SK-N-SH (cell line): ENCODE measurements at regions not wholly inside any gene's neighbourhood (a gene's known extent, or its start where the extent isn't known, plus 50 kb on each side); places are given as distances from the start of the nearest gene placed in this dataset.

Experiments
- CTCF ChIA-PET: fragments of 300-600, 350-600 bp; formaldehyde crosslinking; extraction: SDS; loops from one replicate; lab custom pipeline; 2021; lab: Yijun Ruan, JAX
- POLR2A ChIA-PET: fragments of 350-600 bp; sonication (Branson Sonifier 250); formaldehyde crosslinking; extraction: SDS; loops from one replicate; lab custom pipeline; 2020; ENCODE audit warnings: antibody characterized with exemption, inconsistent platforms; lab: Yijun Ruan, JAX
- DNase-seq: peaks from one replicate; pipeline ENCODE4 v3.0.0; 2012
- H2AFZ ChIP-seq: fragments of 200-600 bp; sonication (generic); 2 replicates; pipeline ENCODE4 v1.8.1; 2016; ENCODE audit warnings: antibody characterized with exemption, mild to moderate bottlenecking, low read depth
- H3F3A ChIP-seq: fragments of 200-600 bp; sonication (generic); replicated peaks from 2 replicates; pipeline ENCODE3; 2016; ENCODE audit warnings: antibody characterized with exemption, mild to moderate bottlenecking; ENCODE audit not compliant: insufficient read depth
- H3K27ac ChIP-seq, 2 experiments: fragments of 200-500 bp in 1 of 2; fragments of 200-600 bp in 1 of 2; sonication (Bioruptor generic) in 1 of 2; sonication (generic), shearing (Covaris generic) in 1 of 2; 2 replicates each; pipeline versions ENCODE4 v1.5.1 to v1.6.1; 2014 to 2016; ENCODE audit warnings: low read depth in 2 of 2, inconsistent platforms in 1 of 2, low read length in 1 of 2, mild to moderate bottlenecking in 1 of 2, mixed read lengths in 1 of 2
- H3K27me3 ChIP-seq: fragments of 200-600 bp; sonication (generic), shearing (Covaris generic); 2 replicates; pipeline ENCODE4 v1.6.1; 2016; ENCODE audit warnings: mixed run types; ENCODE audit not compliant: insufficient read depth
- H3K36me3 ChIP-seq, 2 experiments: fragments of 200-500 bp in 1 of 2; fragments of 200-600 bp in 1 of 2; sonication (Bioruptor generic) in 1 of 2; sonication (generic) in 1 of 2; replicated peaks in 1 of 2; 2 replicates each; pipeline versions ENCODE3 to v1.5.1; 2014 to 2016; ENCODE audit warnings: low read length in 1 of 2, mild to moderate bottlenecking in 1 of 2; ENCODE audit not compliant: insufficient read depth in 2 of 2, control insufficient read depth in 1 of 2
- H3K4me1 ChIP-seq, 2 experiments: fragments of 200-500 bp in 1 of 2; fragments of 200-600 bp in 1 of 2; sonication (Bioruptor generic) in 1 of 2; sonication (generic), shearing (Covaris generic) in 1 of 2; 2 replicates each; pipeline versions ENCODE4 v1.5.1 to v1.6.1; 2014 to 2016; ENCODE audit warnings: low read depth in 1 of 2, low read length in 1 of 2, mixed run types in 1 of 2; ENCODE audit not compliant: insufficient read depth in 2 of 2, control insufficient read depth in 1 of 2
- H3K4me2 ChIP-seq: fragments of 200-600 bp; sonication (generic), shearing (Covaris generic); 2 replicates; pipeline ENCODE4 v1.6.1; 2017; ENCODE audit warnings: mixed run types
- H3K4me3 ChIP-seq, 2 experiments: fragments of 200-500 bp in 1 of 2; fragments of 200-600 bp in 1 of 2; sonication (Bioruptor generic) in 1 of 2; sonication (generic), shearing (Covaris generic) in 1 of 2; 2 replicates each; pipeline versions ENCODE4 v1.5.1 to v1.8.1; 2014 to 2016; ENCODE audit warnings: low read depth in 2 of 2, inconsistent platforms in 1 of 2, low read length in 1 of 2, mild to moderate bottlenecking in 1 of 2, mixed read lengths in 1 of 2, moderate library complexity in 1 of 2
- H3K79me2 ChIP-seq: fragments of 200-600 bp; sonication (generic); 2 replicates; pipeline ENCODE4 v1.8.1; 2017; ENCODE audit warnings: mild to moderate bottlenecking; ENCODE audit not compliant: insufficient read depth
- H3K9ac ChIP-seq: fragments of 200-600 bp; sonication (generic); 2 replicates; pipeline ENCODE4 v1.6.1; 2017; ENCODE audit warnings: mixed run types
- H3K9me2 ChIP-seq: fragments of 200-600 bp; sonication (generic); 2 replicates; pipeline ENCODE4 v1.6.1; 2017; ENCODE audit warnings: mixed run types
- H3K9me3 ChIP-seq: fragments of 200-600 bp; sonication (generic); 2 replicates; pipeline ENCODE4 v1.6.1; 2017; ENCODE audit warnings: mixed run types, mild to moderate bottlenecking, moderate library complexity
- H4K20me1 ChIP-seq: fragments of 200-600 bp; sonication (generic); 2 replicates; pipeline ENCODE4 v1.6.1; 2017; ENCODE audit warnings: mild to moderate bottlenecking, mixed run types; ENCODE audit not compliant: insufficient read depth
- CHD2 ChIP-seq: fragments of 150-350 bp; IDR thresholded peaks from 2 replicates; pipeline ENCODE4 v1.6.1; 2018; ENCODE audit warnings: low read length; ENCODE audit not compliant: partially characterized antibody
- CTCF ChIP-seq: fragments of 200-600 bp; sonication (generic); IDR thresholded peaks from 2 replicates; pipeline ENCODE4 v1.6.1; 2017; ENCODE audit warnings: antibody characterized with exemption, mild to moderate bottlenecking, moderate library complexity
- ELF1 ChIP-seq: IDR thresholded peaks from 2 replicates; pipeline ENCODE4 v1.4.0; 2012
- EZH2phosphoT487 ChIP-seq: fragments of 200-600 bp; sonication (generic); IDR thresholded peaks from 2 replicates; pipeline ENCODE4 v1.6.1; 2017; ENCODE audit warnings: low read depth, mixed run types, mild to moderate bottlenecking, antibody characterized with exemption, moderate library complexity, borderline replicate concordance
- GATA2 ChIP-seq: sonication (generic); formaldehyde crosslinking; IDR thresholded peaks from 2 replicates; pipeline ENCODE4 v1.5.0; 2020; ENCODE audit warnings: mild to moderate bottlenecking, missing genetic modification reagents
- IRF3 ChIP-seq: fragments of 150-350 bp; IDR thresholded peaks from 2 replicates; pipeline ENCODE4 v1.6.1; 2016; ENCODE audit warnings: mild to moderate bottlenecking, low read depth, low read length
- JUND ChIP-seq: IDR thresholded peaks from 2 replicates; pipeline ENCODE4 v1.4.0; 2012
- MAX ChIP-seq: IDR thresholded peaks from 2 replicates; pipeline ENCODE4 v1.4.0; 2012; ENCODE audit warnings: low read depth
- MEF2A ChIP-seq: IDR thresholded peaks from 2 replicates; pipeline ENCODE4 v1.4.0; 2012; ENCODE audit warnings: low read depth, borderline replicate concordance
- MXI1 ChIP-seq: IDR thresholded peaks from 2 replicates; pipeline ENCODE4 v1.6.1; 2012; ENCODE audit warnings: mild to moderate bottlenecking, low read depth, low read length, improper control_type of control experiment
- NRF1 ChIP-seq: IDR thresholded peaks from 2 replicates; pipeline ENCODE4 v1.6.1; 2012; ENCODE audit warnings: low read depth, mild to moderate bottlenecking, low read length
- PBX3 ChIP-seq: IDR thresholded peaks from 2 replicates; pipeline ENCODE4; 2012
- RAD21 ChIP-seq: IDR thresholded peaks from 2 replicates; pipeline ENCODE4 v1.6.1; 2012; ENCODE audit warnings: mild to moderate bottlenecking, low read length
- REST ChIP-seq: IDR thresholded peaks from 2 replicates; pipeline ENCODE4 v1.6.1; 2012; ENCODE audit warnings: mild to moderate bottlenecking, low read depth, low read length, moderate library complexity
- SMC3 ChIP-seq: IDR thresholded peaks from 2 replicates; pipeline ENCODE4 v1.6.1; 2012; ENCODE audit warnings: low read depth, low read length, improper control_type of control experiment
- TAF1 ChIP-seq: IDR thresholded peaks from 2 replicates; pipeline ENCODE4 v1.6.1; 2012; ENCODE audit warnings: low read depth, mild to moderate bottlenecking, low read length, moderate library complexity, borderline replicate concordance
- TCF12 ChIP-seq: IDR thresholded peaks from 2 replicates; pipeline ENCODE4 v1.4.0; 2012
- USF2 ChIP-seq: fragments of 150-350 bp; IDR thresholded peaks from 2 replicates; pipeline ENCODE4 v1.6.1; 2017; ENCODE audit warnings: antibody characterized with exemption, low read length, low read depth, borderline replicate concordance
- WGBS: methylation state at CpG from one replicate; pipeline ENCODE4 v1.1.6; 2017; ENCODE audit warnings: low lambda C conversion rate; 5-methylcytosine and 5-hydroxymethylcytosine counted together

- Histone ChIP-seq H3K4me1 (no peaks in the 10 kb centered on the region), H3K27me3 (no peaks in the 10 kb centered on the region), H3K4me3 (no peak overlapping the region), H3K9me2 (no peaks in the 10 kb centered on the region), H2AFZ (no peak overlapping the region), H3K79me2 (no peaks in the 10 kb centered on the region), H3F3A (no peaks in the 10 kb centered on the region), H4K20me1 (no peaks in the 10 kb centered on the region), H3K4me2 (no peak overlapping the region), H3K36me3 (no peaks in the 10 kb centered on the region), H3K9me3 (no peaks in the 10 kb centered on the region), H3K27ac (no peak overlapping the region), H3K9ac (no peak overlapping the region)
- ChIA-PET CTCF (no interaction called here), POLR2A (no interaction called here)
- TF ChIP-seq MEF2A (no peak), REST (no peak), PBX3 (no peak), TCF12 (no peak), USF2 (no peak), RAD21 (no peak), EZH2phosphoT487 (no peak), NRF1 (no peak), GATA2 (CRISPR knock-in tag) (no peak), MXI1 (no peak), ELF1 (no peak), IRF3 (no peak), SMC3 (no peak), TAF1 (no peak), CTCF (no peak), MAX (no peak), CHD2 (no peak), JUND (no peak)
- no peak for DNase-seq
- 21% methylated on average over 13 of the region's 13 CpGs for WGBS
These were observed 55.0 kb downstream of the FOXA2 start for GRCh38 chr20:22529150-22530019.
